ENCODE measurements at regions not wholly inside any gene's neighbourhood (a gene's known extent, or its start where the extent isn't known, plus 50 kb on each side); places are given as distances from the start of the nearest gene placed in this dataset.
A peak's percentile ranks its signal among the peaks of the same experiment; 100 is the strongest.

GRCh38 chr1:117267232-117267774, 56.6 kb upstream of the VTCN1 start:
- TF ChIP-seq, protein P1, sequence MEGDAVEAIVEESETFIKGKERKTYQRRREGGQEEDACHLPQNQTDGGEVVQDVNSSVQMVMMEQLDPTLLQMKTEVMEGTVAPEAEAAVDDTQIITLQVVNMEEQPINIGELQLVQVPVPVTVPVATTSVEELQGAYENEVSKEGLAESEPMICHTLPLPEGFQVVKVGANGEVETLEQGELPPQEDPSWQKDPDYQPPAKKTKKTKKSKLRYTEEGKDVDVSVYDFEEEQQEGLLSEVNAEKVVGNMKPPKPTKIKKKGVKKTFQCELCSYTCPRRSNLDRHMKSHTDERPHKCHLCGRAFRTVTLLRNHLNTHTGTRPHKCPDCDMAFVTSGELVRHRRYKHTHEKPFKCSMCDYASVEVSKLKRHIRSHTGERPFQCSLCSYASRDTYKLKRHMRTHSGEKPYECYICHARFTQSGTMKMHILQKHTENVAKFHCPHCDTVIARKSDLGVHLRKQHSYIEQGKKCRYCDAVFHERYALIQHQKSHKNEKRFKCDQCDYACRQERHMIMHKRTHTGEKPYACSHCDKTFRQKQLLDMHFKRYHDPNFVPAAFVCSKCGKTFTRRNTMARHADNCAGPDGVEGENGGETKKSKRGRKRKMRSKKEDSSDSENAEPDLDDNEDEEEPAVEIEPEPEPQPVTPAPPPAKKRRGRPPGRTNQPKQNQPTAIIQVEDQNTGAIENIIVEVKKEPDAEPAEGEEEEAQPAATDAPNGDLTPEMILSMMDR (IDR thresholded peaks at IDR 0.05; ENCODE audit: unreplicated experiment in 3 of 3): no peak
- no peaks in the 10 kb centered on the region for H3K27me3 Mint-ChIP-seq (ENCODE audit: low read depth)
- H3K9me3 Mint-ChIP-seq: peaks cover 2% of the 10 kb centered on the region
- no peak overlapping the region for H3K27ac Mint-ChIP-seq
- no peak overlapping the region for H3K4me3 Mint-ChIP-seq
- peaks cover 17% of the 10 kb centered on the region for H3K4me1 Mint-ChIP-seq
- H3K36me3 Mint-ChIP-seq (ENCODE audit: low read depth): no peaks in the 10 kb centered on the region

- peaks cover 23% of the 10 kb centered on the region for H3K4me1 Mint-ChIP-seq
- no peak overlapping the region for H3K4me3 Mint-ChIP-seq
- peaks cover 17% of the 10 kb centered on the region for H3K9me3 Mint-ChIP-seq
- H3K27me3 Mint-ChIP-seq (ENCODE audit: low read depth): no peaks in the 10 kb centered on the region
- H3K27ac Mint-ChIP-seq: no peak overlapping the region
- H3K36me3 Mint-ChIP-seq (ENCODE audit: low read depth): no peaks in the 10 kb centered on the region
- TF ChIP-seq, protein P1 (IDR thresholded peaks at IDR 0.05; ENCODE audit: unreplicated experiment in 3 of 3): no peak
Measured at GRCh38 chr1:117262976-117263375, 52.2 kb upstream of the VTCN1 start.

- H3K4me1 Mint-ChIP-seq: peaks cover 20% of the 10 kb centered on the region
- H3K36me3 Mint-ChIP-seq (ENCODE audit: low read depth): no peaks in the 10 kb centered on the region
- H3K27me3 Mint-ChIP-seq (ENCODE audit: low read depth): no peaks in the 10 kb centered on the region
- peaks cover 22% of the 10 kb centered on the region for H3K9me3 Mint-ChIP-seq
- H3K4me3 Mint-ChIP-seq: peak overlapping the region in 1 of 3 experiments; percentile 11
- TF ChIP-seq, protein P1 (IDR thresholded peaks at IDR 0.05; ENCODE audit: unreplicated experiment in 3 of 3): no peak
- peak overlapping the region; percentile 74 to 78 (median 74) for H3K27ac Mint-ChIP-seq
Measured at GRCh38 chr1:117261424-117261785, 50.7 kb upstream of the VTCN1 start.

GRCh38 chr1:117260761-117261423, 50.2 kb upstream of the VTCN1 start:
- peak overlapping the region in 1 of 3 experiments; percentile 11 for H3K4me3 Mint-ChIP-seq
- no peaks in the 10 kb centered on the region for H3K36me3 Mint-ChIP-seq (ENCODE audit: low read depth)
- H3K27ac Mint-ChIP-seq: peak overlapping the region; percentile 74 to 78 (median 74)
- H3K27me3 Mint-ChIP-seq (ENCODE audit: low read depth): no peaks in the 10 kb centered on the region
- TF ChIP-seq, protein P1 (IDR thresholded peaks at IDR 0.05; ENCODE audit: unreplicated experiment in 3 of 3): no peak
- H3K4me1 Mint-ChIP-seq: peaks cover 25% of the 10 kb centered on the region
- H3K9me3 Mint-ChIP-seq: peaks cover 24% of the 10 kb centered on the region

Measured in nephron (organoid).